ENCODE measurements at regions not wholly inside any gene's neighbourhood (a gene's known extent, or its start where the extent isn't known, plus 50 kb on each side); places are given as distances from the start of the nearest gene placed in this dataset.

DNA sequence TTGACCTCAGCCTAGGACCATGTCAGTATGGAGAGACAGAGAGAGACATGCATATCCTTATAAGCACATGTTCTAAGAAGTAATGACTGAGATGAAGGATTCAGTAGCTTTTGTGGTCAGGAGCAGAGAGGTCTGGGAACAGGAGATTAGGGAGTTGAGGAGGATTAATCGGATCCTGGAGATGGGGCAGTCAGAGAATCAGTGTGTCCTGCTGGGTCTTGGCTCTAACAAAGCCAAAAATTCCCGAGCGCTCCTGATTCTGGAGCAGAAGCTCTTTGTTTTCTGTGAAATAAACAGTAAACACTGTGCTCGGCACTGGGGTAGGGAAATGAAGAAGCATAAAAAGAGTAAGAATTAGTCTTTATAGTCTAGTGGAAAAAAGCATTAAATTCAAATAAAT lies 520.0 kb upstream of the CLINT1 start:
- ChIA-PET POLR2A (no interaction called here), CTCF (no interaction called here)
- no peaks in the 10 kb centered on the region for H3K4me1 Mint-ChIP-seq
- peaks cover 12% of the 10 kb centered on the region for H3K9me3 Mint-ChIP-seq
- no peak overlapping the region for H3K4me3 Mint-ChIP-seq
- ATAC-seq (no peak), DNase-seq (ENCODE audit: low spot score) (no peak)
- no peak overlapping the region for H3K27ac Mint-ChIP-seq
- TF ChIP-seq NFATC4 (CRISPR knock-in tag; IDR thresholded peaks at IDR 0.05): no peak
- no peak for TF ChIP-seq GABPB1 (CRISPR knock-in tag; IDR thresholded peaks at IDR 0.05)
- no peak for TF ChIP-seq ZNF416 (CRISPR knock-in tag; IDR thresholded peaks at IDR 0.05)
- no peak for TF ChIP-seq ZNF232 (CRISPR knock-in tag; IDR thresholded peaks at IDR 0.05)
- TF ChIP-seq, protein P1, sequence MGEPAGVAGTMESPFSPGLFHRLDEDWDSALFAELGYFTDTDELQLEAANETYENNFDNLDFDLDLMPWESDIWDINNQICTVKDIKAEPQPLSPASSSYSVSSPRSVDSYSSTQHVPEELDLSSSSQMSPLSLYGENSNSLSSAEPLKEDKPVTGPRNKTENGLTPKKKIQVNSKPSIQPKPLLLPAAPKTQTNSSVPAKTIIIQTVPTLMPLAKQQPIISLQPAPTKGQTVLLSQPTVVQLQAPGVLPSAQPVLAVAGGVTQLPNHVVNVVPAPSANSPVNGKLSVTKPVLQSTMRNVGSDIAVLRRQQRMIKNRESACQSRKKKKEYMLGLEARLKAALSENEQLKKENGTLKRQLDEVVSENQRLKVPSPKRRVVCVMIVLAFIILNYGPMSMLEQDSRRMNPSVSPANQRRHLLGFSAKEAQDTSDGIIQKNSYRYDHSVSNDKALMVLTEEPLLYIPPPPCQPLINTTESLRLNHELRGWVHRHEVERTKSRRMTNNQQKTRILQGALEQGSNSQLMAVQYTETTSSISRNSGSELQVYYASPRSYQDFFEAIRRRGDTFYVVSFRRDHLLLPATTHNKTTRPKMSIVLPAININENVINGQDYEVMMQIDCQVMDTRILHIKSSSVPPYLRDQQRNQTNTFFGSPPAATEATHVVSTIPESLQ (CRISPR knock-in tag; IDR thresholded peaks at IDR 0.05): no peak
- TF ChIP-seq, protein P2, sequence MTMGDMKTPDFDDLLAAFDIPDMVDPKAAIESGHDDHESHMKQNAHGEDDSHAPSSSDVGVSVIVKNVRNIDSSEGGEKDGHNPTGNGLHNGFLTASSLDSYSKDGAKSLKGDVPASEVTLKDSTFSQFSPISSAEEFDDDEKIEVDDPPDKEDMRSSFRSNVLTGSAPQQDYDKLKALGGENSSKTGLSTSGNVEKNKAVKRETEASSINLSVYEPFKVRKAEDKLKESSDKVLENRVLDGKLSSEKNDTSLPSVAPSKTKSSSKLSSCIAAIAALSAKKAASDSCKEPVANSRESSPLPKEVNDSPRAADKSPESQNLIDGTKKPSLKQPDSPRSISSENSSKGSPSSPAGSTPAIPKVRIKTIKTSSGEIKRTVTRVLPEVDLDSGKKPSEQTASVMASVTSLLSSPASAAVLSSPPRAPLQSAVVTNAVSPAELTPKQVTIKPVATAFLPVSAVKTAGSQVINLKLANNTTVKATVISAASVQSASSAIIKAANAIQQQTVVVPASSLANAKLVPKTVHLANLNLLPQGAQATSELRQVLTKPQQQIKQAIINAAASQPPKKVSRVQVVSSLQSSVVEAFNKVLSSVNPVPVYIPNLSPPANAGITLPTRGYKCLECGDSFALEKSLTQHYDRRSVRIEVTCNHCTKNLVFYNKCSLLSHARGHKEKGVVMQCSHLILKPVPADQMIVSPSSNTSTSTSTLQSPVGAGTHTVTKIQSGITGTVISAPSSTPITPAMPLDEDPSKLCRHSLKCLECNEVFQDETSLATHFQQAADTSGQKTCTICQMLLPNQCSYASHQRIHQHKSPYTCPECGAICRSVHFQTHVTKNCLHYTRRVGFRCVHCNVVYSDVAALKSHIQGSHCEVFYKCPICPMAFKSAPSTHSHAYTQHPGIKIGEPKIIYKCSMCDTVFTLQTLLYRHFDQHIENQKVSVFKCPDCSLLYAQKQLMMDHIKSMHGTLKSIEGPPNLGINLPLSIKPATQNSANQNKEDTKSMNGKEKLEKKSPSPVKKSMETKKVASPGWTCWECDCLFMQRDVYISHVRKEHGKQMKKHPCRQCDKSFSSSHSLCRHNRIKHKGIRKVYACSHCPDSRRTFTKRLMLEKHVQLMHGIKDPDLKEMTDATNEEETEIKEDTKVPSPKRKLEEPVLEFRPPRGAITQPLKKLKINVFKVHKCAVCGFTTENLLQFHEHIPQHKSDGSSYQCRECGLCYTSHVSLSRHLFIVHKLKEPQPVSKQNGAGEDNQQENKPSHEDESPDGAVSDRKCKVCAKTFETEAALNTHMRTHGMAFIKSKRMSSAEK (CRISPR knock-in tag; IDR thresholded peaks at IDR 0.05; ENCODE audit: borderline replicate concordance): no peak
- TF ChIP-seq ZBTB21 (CRISPR knock-in tag; IDR thresholded peaks at IDR 0.05; ENCODE audit: borderline replicate concordance): no peak
- TF ChIP-seq, protein P3, sequence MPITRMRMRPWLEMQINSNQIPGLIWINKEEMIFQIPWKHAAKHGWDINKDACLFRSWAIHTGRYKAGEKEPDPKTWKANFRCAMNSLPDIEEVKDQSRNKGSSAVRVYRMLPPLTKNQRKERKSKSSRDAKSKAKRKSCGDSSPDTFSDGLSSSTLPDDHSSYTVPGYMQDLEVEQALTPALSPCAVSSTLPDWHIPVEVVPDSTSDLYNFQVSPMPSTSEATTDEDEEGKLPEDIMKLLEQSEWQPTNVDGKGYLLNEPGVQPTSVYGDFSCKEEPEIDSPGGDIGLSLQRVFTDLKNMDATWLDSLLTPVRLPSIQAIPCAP (CRISPR knock-in tag; IDR thresholded peaks at IDR 0.05): no peak
- TF ChIP-seq, protein P4, sequence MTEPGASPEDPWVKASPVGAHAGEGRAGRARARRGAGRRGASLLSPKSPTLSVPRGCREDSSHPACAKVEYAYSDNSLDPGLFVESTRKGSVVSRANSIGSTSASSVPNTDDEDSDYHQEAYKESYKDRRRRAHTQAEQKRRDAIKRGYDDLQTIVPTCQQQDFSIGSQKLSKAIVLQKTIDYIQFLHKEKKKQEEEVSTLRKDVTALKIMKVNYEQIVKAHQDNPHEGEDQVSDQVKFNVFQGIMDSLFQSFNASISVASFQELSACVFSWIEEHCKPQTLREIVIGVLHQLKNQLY (CRISPR knock-in tag; IDR thresholded peaks at IDR 0.05): no peak
- no peak for TF ChIP-seq GTF2I (CRISPR knock-in tag; conservative IDR thresholded peaks at IDR 0.05)
- TF ChIP-seq, protein P5, sequence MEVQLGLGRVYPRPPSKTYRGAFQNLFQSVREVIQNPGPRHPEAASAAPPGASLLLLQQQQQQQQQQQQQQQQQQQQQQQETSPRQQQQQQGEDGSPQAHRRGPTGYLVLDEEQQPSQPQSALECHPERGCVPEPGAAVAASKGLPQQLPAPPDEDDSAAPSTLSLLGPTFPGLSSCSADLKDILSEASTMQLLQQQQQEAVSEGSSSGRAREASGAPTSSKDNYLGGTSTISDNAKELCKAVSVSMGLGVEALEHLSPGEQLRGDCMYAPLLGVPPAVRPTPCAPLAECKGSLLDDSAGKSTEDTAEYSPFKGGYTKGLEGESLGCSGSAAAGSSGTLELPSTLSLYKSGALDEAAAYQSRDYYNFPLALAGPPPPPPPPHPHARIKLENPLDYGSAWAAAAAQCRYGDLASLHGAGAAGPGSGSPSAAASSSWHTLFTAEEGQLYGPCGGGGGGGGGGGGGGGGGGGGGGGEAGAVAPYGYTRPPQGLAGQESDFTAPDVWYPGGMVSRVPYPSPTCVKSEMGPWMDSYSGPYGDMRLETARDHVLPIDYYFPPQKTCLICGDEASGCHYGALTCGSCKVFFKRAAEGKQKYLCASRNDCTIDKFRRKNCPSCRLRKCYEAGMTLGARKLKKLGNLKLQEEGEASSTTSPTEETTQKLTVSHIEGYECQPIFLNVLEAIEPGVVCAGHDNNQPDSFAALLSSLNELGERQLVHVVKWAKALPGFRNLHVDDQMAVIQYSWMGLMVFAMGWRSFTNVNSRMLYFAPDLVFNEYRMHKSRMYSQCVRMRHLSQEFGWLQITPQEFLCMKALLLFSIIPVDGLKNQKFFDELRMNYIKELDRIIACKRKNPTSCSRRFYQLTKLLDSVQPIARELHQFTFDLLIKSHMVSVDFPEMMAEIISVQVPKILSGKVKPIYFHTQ (CRISPR knock-in tag; IDR thresholded peaks at IDR 0.05): no peak
- no peak for TF ChIP-seq OVOL2 (CRISPR knock-in tag; IDR thresholded peaks at IDR 0.05; ENCODE audit: borderline replicate concordance)
- TF ChIP-seq, protein P6, sequence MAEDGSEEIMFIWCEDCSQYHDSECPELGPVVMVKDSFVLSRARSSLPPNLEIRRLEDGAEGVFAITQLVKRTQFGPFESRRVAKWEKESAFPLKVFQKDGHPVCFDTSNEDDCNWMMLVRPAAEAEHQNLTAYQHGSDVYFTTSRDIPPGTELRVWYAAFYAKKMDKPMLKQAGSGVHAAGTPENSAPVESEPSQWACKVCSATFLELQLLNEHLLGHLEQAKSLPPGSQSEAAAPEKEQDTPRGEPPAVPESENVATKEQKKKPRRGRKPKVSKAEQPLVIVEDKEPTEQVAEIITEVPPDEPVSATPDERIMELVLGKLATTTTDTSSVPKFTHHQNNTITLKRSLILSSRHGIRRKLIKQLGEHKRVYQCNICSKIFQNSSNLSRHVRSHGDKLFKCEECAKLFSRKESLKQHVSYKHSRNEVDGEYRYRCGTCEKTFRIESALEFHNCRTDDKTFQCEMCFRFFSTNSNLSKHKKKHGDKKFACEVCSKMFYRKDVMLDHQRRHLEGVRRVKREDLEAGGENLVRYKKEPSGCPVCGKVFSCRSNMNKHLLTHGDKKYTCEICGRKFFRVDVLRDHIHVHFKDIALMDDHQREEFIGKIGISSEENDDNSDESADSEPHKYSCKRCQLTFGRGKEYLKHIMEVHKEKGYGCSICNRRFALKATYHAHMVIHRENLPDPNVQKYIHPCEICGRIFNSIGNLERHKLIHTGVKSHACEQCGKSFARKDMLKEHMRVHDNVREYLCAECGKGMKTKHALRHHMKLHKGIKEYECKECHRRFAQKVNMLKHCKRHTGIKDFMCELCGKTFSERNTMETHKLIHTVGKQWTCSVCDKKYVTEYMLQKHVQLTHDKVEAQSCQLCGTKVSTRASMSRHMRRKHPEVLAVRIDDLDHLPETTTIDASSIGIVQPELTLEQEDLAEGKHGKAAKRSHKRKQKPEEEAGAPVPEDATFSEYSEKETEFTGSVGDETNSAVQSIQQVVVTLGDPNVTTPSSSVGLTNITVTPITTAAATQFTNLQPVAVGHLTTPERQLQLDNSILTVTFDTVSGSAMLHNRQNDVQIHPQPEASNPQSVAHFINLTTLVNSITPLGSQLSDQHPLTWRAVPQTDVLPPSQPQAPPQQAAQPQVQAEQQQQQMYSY (CRISPR knock-in tag; IDR thresholded peaks at IDR 0.05): no peak
- TF ChIP-seq ATF1 (CRISPR knock-in tag; IDR thresholded peaks at IDR 0.05): no peak
- TF ChIP-seq, protein P7, sequence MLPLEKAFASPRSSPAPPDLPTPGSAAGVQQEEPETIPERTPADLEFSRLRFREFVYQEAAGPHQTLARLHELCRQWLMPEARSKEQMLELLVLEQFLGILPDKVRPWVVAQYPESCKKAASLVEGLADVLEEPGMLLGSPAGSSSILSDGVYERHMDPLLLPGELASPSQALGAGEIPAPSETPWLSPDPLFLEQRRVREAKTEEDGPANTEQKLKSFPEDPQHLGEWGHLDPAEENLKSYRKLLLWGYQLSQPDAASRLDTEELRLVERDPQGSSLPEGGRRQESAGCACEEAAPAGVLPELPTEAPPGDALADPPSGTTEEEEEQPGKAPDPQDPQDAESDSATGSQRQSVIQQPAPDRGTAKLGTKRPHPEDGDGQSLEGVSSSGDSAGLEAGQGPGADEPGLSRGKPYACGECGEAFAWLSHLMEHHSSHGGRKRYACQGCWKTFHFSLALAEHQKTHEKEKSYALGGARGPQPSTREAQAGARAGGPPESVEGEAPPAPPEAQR (CRISPR knock-in tag; IDR thresholded peaks at IDR 0.05): no peak
- peaks cover 8% of the 10 kb centered on the region for H3K36me3 Mint-ChIP-seq
- no peaks in the 10 kb centered on the region for H3K27me3 Mint-ChIP-seq (ENCODE audit: low read depth)

Measured in WTC11 (cell line).